ENCODE measurements at regions not wholly inside any gene's neighbourhood (a gene's known extent, or its start where the extent isn't known, plus 50 kb on each side); places are given as distances from the start of the nearest gene placed in this dataset.

DNA sequence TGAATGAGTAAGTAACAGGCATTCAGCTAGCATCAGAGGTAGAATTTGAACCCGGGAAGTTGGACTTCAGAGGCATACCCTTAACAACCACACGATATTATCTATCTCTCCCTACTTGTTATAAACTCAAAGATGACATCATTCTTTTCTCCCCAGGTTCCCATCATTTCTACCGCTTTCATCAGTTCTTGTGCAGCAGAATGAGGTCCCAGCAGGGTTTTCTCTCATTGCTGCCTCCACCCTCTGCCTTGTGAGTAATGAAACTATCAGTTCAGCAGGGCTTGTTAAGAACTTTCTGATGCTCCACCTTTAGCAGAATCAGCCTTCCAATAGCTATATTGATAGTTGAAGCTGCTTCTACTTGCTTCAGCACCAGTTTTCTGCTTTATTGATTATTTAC is 487.5 kb upstream of the KCNMB2 start:
- no peak for DNase-seq

DNA sequence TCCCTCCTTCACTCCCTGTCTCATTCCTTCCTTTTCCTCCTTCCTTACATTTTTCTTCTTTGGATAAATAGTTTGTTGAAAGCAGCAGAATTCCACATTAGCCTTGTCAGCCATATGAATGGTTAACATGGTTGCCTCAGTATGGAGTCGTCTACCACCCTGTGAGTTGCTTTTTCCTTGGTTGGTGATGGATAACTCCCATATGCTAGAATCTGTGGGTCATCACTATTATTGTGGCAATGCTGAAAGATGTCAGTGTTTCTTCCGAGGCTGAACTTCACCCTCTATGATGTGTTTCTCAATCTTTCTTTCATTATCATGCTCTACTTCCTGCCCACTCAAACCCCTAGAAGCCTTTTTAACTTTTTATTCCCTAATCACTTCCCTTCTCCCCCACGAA is 481.8 kb upstream of the KCNMB2 start:
- DNase-seq: no peak

DNA sequence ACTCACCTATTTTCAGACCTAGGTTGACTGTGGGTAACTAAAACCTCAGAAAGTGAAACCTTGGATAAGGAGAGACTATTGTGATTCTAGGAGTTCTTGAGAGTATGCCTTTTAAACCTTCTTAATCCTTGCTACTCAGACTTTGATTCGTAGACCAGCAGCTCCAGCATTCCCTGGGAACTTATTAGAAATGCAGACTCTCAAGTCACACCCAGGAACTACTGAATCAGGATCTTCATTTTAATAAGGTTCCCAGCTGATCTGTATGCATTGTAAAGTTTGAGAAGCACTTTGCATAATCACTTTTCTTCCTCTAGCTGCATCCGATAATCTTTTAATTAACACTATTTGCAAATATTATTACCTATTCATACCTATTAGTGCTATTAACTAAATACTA is 480.3 kb upstream of the KCNMB2 start:
- DNase-seq: no peak

DNA sequence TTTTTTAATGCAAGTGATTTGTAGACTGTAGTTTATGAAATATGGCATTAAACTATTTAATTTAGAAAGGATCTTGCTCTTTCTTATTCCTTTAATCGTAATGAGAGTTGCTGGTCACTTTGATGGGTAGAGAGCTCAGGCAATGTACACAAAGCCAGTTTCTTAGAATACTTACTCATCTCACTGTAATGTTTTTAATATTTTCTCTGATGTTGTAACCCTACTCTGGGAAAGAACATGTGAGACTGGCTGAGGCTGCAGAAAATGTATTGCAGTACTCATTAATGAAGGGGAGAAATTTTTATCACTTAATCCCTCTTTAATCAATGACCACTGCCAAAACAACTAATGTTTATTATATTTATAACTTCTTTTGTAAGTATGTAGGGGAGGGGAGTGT is 479.4 kb upstream of the KCNMB2 start:
- DNase-seq: no peak

DNA sequence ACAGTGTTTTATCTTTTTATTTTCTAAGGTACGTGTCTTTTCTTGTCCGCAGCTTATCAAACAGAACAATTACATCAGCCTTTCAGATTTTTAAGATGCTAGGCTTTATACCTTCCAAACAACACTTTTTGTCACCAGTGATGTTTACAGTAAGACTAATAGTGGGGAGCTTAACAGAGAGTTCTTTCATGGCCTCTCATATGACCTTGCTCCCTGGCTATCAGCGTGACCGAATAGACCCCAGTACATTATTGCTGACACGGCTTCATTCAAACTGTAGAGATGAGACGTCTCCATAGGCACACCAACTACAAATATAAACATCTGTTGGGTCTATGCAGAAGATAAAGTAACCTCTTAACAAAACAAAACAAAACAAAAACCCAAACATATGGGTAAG is 477.6 kb upstream of the KCNMB2 start:
- DNase-seq: no peak

DNA sequence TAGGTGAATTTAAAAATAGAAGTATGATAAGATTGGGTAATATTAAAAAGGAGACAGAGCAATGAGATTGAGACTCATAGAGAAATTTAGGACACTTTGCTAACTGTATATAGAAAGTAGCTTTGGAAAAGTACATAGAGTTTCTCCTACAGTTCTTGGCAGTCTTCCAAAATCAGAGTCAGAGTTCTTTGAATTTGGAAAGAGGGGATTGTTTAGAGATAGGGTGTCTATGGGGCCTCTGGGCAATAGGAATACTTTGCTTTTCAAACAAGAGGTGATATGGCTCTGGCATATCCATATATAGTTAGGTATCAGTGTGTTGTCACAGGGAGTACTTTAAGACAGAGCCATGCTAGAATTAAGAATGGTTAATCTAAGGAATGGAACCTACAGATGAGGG is 477.1 kb upstream of the KCNMB2 start:
- no peak for DNase-seq

DNA sequence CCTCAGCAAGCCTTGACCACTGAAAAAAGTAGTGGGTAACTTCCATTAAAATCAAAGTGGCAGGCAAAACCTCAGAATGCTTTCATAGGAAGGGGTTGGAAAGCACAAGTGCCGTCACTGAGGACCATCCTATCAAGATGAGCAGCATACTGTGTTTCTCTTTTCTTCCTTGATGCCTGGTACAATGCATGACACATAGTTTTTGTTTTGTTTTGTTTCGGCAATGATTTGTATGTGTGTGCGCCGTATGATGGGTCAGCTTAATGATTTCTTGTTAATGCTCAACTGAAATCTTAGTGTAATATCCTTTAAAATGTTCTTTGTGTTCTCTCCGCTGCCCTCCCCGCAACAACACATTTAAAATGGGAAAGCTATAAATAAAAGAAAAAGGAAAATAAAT is 476.4 kb upstream of the KCNMB2 start:
- DNase-seq: no peak

DNA sequence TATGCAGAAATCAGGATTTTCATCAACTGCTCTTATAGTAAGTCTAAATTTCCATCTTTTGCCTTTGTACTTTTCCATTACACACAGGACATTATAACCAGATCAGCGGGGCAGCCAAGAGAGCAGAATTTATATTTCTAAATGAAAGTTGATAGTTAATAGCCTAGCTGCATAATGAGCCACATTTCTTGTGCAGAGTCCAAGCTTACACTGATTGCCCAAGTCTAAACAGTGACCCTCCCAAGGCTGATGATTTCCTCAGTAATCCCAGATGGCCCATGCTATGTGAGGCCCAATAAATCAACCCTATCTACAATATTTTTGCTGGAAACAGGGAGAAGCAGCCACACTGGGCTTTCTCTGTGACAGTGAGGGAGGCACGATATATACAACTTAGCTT is 475.8 kb upstream of the KCNMB2 start:
- no peak for DNase-seq

DNA sequence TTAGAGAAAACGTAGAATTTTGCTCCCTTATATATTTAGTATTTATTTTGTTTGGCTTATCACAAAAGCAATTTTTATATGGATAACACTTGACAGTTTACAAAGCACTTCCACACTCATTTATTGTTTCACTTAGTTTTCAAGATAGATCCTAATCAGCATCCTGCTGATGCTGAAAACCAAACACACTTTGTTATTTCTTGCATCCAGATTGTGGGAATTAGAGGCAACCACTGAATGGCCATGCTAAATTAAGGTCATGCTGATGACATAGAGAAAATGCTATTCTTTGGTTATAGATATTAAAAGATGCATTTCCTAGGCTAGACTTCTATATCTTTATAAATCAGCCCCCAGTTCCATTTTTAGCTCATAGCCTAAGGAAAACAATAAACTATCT is 474.1 kb upstream of the KCNMB2 start:
- no peak for DNase-seq

DNA sequence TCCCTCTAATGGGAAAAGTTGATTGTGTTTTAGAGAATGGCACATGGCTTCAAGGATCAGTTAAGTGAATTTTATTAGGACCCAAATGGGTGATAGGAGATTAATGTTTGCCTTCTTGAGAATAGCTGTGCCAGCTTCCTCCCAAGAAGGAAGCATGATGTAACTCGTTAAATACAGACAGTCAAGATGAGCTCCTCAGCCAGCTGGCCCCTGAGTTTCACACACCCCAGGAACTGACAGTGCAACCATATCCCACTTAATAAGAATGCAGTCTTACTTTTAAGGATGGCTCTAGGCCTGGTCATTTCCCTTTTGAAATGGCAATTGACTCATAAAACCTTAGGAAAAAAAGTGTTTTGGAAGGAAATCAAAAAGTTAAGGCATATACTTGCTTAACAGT is 472.8 kb upstream of the KCNMB2 start:
- no peak for DNase-seq

DNA sequence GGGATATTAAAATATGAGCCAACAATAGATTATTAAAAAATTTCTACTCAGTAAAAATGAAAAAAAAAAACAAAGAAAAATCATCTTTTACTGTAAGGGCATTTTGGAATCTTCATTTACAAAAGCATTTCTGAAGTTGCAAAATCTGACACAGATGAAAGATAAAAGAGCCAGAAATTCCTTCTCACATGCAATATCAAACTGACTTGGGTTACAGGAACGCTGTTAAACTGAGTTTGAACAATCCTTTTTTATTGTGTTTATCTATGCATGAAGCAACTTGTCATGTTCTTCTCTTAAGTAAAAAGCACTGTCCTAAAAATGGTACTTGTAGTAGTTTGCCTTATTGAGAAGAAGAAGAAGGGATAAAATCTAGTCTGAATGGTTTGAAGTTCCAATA is 468.5 kb upstream of the KCNMB2 start:
- DNase-seq: no peak

DNA sequence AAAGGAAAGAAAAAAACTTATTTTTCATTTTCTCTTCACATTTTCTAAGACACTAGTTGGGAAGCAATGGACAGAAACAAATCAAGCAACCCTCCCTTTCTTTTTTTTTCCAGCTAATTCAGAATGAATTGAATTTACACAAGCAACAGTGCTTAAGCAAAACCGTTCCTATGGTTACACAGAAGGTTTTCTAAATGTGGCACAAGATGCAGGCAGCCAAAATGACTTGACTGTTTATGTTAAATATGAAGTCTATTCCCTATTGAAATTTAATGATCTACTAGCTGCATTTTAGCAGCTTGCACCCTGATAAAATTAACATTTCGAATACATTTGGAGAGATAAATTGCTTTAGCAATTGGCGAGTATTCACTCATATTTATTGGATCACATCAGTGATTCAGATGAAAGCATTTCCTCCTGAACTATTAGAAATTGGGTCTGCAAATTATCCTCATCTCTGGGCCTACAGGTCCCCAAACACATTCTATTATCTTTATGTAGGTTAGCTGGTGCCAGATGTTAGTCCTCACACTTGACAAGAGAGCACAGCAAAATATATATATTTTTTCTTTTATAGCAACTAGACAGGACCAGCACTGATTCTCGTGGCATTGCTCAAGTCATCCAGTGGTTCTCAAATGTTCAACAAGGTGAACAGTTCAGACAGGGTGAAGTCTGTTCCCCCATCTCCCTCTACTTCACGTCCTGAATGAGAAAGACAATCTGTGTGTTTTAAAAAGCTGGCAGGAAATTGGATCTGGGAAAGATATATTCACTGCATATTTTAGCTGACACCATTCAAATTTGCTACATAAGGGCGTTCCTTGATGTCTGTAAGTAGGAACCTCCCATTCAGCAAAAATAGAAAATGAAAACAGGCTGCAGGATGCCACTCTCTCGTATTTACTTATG is 463.6 kb upstream of the KCNMB2 start:
- no peak for DNase-seq

DNA sequence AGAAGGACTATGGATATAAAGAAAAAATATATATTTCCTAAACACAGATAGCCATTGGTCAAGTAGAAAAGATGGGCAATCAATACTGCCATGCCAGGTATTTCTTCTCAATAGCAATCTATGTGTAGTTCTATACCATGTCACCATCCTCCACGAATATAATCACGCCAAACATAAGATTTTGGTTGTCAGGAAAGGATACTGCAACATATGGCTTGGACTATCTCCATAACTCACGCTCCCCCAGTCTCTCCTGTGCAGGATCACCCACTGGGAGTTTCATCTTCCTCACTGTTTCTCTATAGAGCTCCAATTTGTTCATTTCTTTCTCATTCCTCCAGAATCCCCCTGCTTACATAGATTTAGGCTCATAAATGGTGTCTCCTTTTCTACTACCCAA is 462.9 kb upstream of the KCNMB2 start:
- DNase-seq: no peak

DNA sequence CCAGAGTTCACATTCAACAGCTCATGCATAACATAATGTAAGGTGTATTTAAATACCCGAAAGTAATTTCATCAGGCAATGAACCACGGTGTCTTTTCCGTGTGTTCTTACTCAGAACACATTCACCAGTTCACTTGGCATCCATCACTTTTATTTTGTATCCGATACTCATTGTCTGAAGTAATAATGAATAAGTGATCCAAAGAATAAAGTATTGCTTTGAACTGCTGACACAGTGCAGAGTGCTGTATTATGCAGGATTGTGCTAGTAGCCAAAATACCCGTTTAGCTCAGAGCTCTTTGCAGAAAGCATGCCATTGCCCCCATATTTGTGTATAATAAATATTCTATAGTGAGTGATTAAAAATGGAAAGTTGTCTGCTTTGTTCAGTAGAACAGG is 460.9 kb upstream of the KCNMB2 start:
- no peak for DNase-seq

DNA sequence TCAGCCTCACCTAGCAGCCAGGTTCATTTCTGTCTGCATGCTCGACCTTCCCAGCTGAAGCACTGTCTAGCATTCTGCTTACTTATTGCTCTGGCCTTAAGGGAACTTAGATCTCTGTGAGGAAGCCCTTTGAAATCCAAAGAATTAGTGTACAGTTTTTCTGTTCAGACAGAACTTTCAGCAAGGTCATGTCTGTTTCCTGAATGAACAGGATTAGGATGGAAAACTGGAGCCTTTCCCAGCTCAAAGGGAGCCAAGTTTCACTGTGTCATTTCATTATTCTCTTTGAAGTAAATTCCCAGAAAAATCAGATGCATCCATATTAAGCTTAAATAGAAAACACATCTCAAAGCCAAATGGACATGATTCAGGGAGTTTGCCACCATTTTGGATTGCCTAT is 457.3 kb upstream of the KCNMB2 start:
- no peak for DNase-seq

DNA sequence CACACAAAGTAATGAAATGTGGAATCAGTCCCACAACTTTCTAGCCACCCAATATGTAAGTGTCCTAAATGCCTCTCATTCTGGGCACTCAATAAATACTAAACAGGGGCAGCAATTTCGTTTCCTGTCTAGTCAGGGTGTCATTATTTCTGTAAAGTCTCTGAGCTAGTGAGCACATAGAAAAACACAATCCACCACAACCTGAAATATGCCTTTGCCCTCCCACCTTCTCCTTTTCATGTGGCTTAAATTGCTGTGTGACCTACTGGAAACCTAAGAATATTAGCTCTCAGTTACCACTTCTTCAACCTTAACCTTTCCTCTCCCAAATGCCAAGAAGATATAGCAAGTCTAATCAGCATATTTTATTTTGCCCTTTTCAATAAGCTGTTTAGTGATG is 456.3 kb upstream of the KCNMB2 start:
- DNase-seq: no peak

DNA sequence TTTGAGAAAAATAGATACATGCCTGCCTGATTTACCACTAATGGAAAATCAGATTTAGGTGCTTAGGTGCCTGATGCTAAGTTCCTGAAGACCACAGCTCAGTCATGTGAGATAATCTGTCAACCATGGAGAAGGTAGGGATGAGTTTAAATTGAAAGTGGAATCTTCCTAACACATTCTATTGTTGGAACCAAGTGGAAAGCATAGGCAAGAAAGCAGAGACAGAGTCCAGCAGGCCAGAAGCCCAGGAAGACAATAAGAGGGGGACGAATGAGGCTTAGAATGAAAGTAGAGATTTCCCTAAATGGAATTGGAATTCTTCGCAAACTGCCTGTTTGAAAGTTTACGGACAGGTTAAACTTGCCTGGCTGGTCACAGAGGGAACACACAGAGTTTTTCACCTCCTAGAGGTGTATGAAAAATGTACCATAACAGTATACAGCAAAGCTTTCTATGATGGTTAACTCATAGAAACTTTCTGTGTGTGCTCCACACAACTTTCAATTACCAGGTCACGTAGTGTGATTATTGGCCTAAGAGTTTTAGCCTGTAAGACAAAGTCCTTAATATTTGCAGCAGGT is 453.8 kb upstream of the KCNMB2 start:
- DNase-seq: no peak

DNA sequence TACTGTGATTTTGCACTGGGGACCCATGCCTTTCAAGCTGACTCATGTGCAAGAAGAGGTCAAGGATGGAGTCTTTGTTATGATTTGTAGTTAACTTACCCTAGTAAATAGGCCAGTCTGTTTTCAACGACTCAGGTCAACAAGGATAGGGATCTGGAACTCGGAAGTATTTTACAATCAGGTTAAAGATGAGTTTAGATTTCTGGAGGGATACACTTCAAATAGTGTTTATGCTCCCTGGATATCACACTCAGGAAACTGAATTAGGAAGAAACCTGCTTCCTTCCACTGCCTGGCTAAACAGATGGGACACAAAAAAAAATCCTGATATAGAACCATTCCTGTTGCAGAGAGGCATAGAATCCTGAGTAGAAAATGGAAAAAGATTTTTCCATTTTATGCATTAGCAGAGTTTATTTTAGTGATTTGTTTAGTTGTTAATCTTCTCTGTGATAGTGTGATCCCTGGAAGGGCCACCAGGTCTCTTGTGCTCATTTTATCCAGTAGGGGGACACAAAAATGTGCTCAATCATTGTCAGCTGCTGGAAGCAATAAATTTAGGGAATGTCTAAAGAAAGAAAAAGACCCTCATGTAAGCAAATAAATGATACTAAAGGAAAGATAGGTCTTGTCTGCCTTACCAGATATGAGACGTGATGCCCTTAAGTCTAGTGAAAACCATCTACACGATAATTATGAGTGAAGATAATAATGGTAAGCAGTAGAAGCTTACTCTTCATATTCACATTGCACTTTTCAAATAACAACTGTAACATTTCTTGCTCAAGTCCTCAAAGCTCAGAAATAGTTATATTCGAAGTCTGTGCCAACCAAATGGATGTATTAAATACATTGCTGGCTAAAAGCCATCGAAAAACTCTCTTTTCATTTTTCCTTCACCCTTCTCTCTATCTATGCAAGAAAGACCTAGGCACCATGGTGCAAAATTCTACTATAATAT is 452.1 kb upstream of the KCNMB2 start:
- no peak for DNase-seq

DNA sequence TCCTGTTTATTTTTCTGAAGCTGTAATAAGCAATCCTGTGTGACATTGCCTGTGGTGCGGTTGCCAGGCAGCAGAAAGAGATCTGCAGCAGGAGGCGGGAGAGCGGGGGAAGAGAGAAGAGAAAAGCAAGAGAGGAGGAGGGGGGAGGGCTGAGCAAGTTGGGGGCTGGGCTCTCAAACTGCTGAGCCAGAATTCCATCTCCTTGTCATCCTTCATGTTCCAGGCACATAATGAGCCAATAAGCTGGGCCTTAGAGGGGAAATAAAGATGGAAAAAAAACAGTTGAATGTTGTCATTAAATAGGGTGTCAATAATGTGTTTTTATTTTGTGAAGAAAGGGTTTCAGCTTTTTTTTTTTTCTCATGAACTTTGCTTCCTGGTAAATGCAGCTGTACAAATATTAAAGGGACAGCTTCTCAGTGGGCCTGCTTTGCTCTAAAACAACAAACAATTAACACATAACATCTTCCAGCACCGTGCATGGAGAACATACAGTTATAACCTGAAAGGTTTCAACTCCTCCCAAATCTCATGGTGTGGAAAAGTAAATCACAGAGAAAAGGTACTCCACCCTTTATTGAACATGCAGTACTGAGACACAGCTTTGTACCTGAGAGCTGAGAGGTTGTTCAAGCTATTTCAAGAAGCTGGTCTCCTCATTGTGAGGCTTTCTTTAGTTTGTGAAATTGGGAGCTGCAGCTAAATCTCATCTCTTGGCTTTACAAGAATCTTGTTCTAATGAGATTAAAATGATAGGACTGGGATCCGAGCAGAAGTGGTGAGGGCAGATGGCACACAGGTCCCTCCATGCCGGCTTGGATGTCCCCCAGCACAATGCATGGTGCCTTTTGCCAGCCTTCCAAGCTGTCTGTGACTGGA is 451.1 kb upstream of the KCNMB2 start:
- peak; percentile 3 for DNase-seq

DNA sequence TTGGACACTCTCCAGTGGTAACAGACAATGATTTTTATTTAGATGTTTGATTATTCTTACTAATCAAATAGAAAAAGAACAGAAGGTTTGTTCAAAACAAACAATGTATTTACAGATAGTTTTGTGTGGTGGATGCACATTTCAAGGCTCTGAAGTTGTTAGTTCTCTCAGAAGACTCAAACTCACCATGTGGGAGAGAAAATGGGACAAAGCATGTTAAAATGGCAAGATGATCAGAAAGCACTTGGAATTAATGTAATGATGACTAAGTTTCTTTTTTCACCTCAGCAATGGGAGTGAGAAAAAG is 450.5 kb upstream of the KCNMB2 start:
- DNase-seq: no peak

DNA sequence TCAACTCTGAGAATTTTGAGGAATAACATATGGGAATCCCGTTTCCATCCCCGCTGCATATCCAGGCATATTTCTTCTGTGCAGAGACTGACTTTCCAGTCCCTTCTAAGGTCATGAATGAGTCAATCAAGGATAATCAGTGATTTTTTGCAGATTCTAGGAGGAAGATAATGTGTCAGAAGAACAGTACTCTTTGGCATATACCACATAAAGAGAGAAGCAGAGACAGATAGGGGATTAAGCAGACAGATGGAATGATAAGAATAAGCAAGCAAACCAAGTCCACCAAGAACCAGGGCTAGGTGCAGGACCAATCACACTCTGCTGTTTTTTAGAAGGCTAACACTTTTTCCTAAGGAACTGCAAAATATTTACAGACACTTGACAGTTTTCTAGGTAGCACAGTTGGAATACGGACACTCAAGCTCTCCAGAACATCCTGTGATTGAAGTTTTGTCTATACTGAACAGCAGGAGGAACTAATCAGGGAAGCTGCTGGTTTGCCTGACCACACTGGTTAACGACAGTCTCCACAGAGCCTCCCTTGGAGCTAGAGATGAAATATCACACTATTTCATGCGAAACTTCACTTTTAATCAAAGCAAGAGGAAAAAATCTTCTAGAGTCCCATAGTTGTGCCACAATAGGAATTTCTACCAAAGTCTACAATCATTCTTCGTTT is 450.0 kb upstream of the KCNMB2 start:
- no peak for DNase-seq

DNA sequence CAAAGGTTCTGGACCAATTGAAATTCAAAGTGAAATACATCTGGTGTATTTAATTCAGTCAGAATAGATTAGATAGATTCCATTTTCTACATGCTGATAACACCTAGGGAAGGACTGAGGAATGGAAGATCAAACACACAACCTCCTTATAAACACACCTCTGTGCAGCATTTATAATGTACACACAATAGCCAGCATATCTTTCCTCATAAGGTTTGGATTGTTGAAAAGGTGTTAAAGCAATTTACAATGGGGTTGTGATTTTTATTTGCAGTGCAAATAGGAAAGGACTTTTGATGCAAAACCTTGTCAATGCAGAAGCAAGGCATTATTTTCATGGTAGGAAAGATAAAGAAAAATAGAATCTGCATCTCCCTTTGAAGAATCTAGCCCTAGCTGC is 448.9 kb upstream of the KCNMB2 start:
- no peak for DNase-seq
